Bronchial epithelial cell (primary cell): ENCODE measurements at regions not wholly inside any gene's neighbourhood (a gene's known extent, or its start where the extent isn't known, plus 50 kb on each side); places are given as distances from the start of the nearest gene placed in this dataset.

Experiments used
- DNase-seq: peaks from one replicate; pipeline ENCODE4 v3.0.0-alpha.2; 2010; ENCODE audit warnings: low read depth
- FAIRE-seq: peaks from 2 replicates; lab custom pipeline; 2011; peaks lifted over from hg19 to GRCh38; lab: Jason Lieb, UNC
- H3K27me3 ChIP-seq: 2 replicates; pipeline ENCODE4 v1.5.1; 2011; ENCODE audit warnings: low read length; ENCODE audit not compliant: control insufficient read depth, insufficient read depth
- H3K36me3 ChIP-seq: 2 replicates; pipeline ENCODE4 v1.5.1; 2011; ENCODE audit warnings: low read length; ENCODE audit not compliant: control insufficient read depth, insufficient read depth
- H3K4me3 ChIP-seq: 2 replicates; pipeline ENCODE4 v1.5.1; 2011; ENCODE audit warnings: mild to moderate bottlenecking, low read depth, low read length, control low read depth
- CTCF ChIP-seq: IDR thresholded peaks from 2 replicates; pipeline ENCODE4 v1.5.1; 2011; ENCODE audit warnings: mild to moderate bottlenecking, moderate library complexity, low read length, control low read depth, inconsistent platforms; ENCODE audit not compliant: insufficient read depth, severe bottlenecking

- DNase-seq = peak; percentile 8
- Histone ChIP-seq H3K36me3 (no peaks in the 10 kb centered on the region), H3K4me3 (no peak overlapping the region), H3K27me3 (peaks cover 2% of the 10 kb centered on the region)
- no peak for TF ChIP-seq CTCF
- no peak for FAIRE-seq
These were observed 383.1 kb upstream of the ESRRG start for GRCh38 chr1:217106231-217106901.

- no peak for TF ChIP-seq CTCF
- H3K36me3 ChIP-seq = no peaks in the 10 kb centered on the region
- H3K4me3 ChIP-seq = no peak overlapping the region
- H3K27me3 ChIP-seq = peaks cover 2% of the 10 kb centered on the region
- FAIRE-seq = no peak
- no peak for DNase-seq
These were observed 382.2 kb upstream of the ESRRG start for GRCh38 chr1:217105437-217105836.

- DNase-seq = no peak
- Histone ChIP-seq H3K36me3 (no peaks in the 10 kb centered on the region), H3K27me3 (no peaks in the 10 kb centered on the region), H3K4me3 (no peak overlapping the region)
- FAIRE-seq = no peak
- no peak for TF ChIP-seq CTCF
These were observed 374.6 kb upstream of the ESRRG start for GRCh38 chr1:217097819-217098218.

- Histone ChIP-seq H3K27me3 (no peaks in the 10 kb centered on the region), H3K36me3 (no peaks in the 10 kb centered on the region), H3K4me3 (no peak overlapping the region)
- no peak for TF ChIP-seq CTCF
- no peak for DNase-seq
- FAIRE-seq = peak; percentile 83
These were observed 373.0 kb upstream of the ESRRG start for GRCh38 chr1:217096200-217096599.

- no peak overlapping the region for H3K4me3 ChIP-seq
- no peaks in the 10 kb centered on the region for H3K36me3 ChIP-seq
- DNase-seq (no peak), FAIRE-seq (no peak)
- no peak for TF ChIP-seq CTCF
- H3K27me3 ChIP-seq = no peaks in the 10 kb centered on the region
These were observed 371.9 kb upstream of the ESRRG start for GRCh38 chr1:217095050-217095622.
